ENCODE measurements at regions not wholly inside any gene's neighbourhood (a gene's known extent, or its start where the extent isn't known, plus 50 kb on each side); places are given as distances from the start of the nearest gene placed in this dataset.
"Not testable (repeated sequence)": the region's sequence is repeated elsewhere in the genome, so short reads cannot be mapped to it uniquely, and the experiment has no call there.

- DNase-seq (ENCODE audit: low read depth) = no peak
Observed at GRCh38 chr9:120338340-120338739, 241.6 kb downstream of the CDK5RAP2 start.

GRCh38 chr9:120337131-120337530 lies 242.8 kb downstream of the CDK5RAP2 start:
- DNase-seq (ENCODE audit: low read depth) = no peak

- DNase-seq (ENCODE audit: low read depth) = no peak
Observed at GRCh38 chr9:120336753-120337090, 243.2 kb downstream of the CDK5RAP2 start.

- DNase-seq (ENCODE audit: low read depth) = no peak
Observed at GRCh38 chr9:120336021-120336752, 243.8 kb downstream of the CDK5RAP2 start.

GRCh38 chr9:120331913-120332312 lies 248.1 kb downstream of the CDK5RAP2 start:
- no peak for DNase-seq (ENCODE audit: low read depth)

- DNase-seq (ENCODE audit: low read depth) = no peak
Observed at GRCh38 chr9:120330031-120330430, 249.9 kb downstream of the CDK5RAP2 start.

- DNase-seq (ENCODE audit: low read depth) = no peak
Observed at GRCh38 chr9:120327322-120327721, 252.6 kb downstream of the CDK5RAP2 start.

- DNase-seq (ENCODE audit: low read depth) = no peak
Observed at GRCh38 chr9:120326049-120326693, 253.8 kb downstream of the CDK5RAP2 start.

- no peak for DNase-seq (ENCODE audit: low read depth)
Observed at GRCh38 chr9:120324996-120325642, 254.8 kb downstream of the CDK5RAP2 start.

- DNase-seq (ENCODE audit: low read depth) = no peak
Observed at GRCh38 chr9:120324461-120324860, 255.5 kb downstream of the CDK5RAP2 start.

GRCh38 chr9:120323125-120323524 lies 256.8 kb downstream of the CDK5RAP2 start:
- no peak for DNase-seq (ENCODE audit: low read depth)

GRCh38 chr9:120319452-120319851 lies 260.5 kb downstream of the CDK5RAP2 start:
- no peak for DNase-seq (ENCODE audit: low read depth)

GRCh38 chr9:120315154-120315553 lies 264.8 kb downstream of the CDK5RAP2 start:
- DNase-seq (ENCODE audit: low read depth) = no peak

- DNase-seq (ENCODE audit: low read depth) = no peak
Observed at GRCh38 chr9:120312031-120312430, 267.9 kb downstream of the CDK5RAP2 start.

GRCh38 chr9:120310035-120310434 lies 269.9 kb downstream of the CDK5RAP2 start:
- no peak for DNase-seq (ENCODE audit: low read depth)

- no peak for DNase-seq (ENCODE audit: low read depth)
Observed at GRCh38 chr9:120308495-120308894, 271.5 kb downstream of the CDK5RAP2 start.

- DNase-seq (ENCODE audit: low read depth) = no peak
Observed at GRCh38 chr9:120307599-120307998, 272.4 kb downstream of the CDK5RAP2 start.

- no peak for DNase-seq (ENCODE audit: low read depth)
Observed at GRCh38 chr9:120306561-120306960, 273.4 kb downstream of the CDK5RAP2 start.

- no peak for DNase-seq (ENCODE audit: low read depth)
Observed at GRCh38 chr9:120306088-120306487, 273.9 kb downstream of the CDK5RAP2 start.

GRCh38 chr9:120304896-120305295 lies 275.1 kb downstream of the CDK5RAP2 start:
- not testable (repeated sequence) for DNase-seq (ENCODE audit: low read depth)

- no peak for DNase-seq (ENCODE audit: low read depth)
Observed at GRCh38 chr9:120303519-120303918, 276.4 kb downstream of the CDK5RAP2 start.

GRCh38 chr9:120299785-120300184 lies 280.2 kb downstream of the CDK5RAP2 start:
- DNase-seq (ENCODE audit: low read depth) = no peak

GRCh38 chr9:120294003-120294402 lies 286.0 kb downstream of the CDK5RAP2 start:
- no peak for DNase-seq (ENCODE audit: low read depth)
